HG03575 (cell line): ENCODE measurements at regions not wholly inside any gene's neighbourhood (a gene's known extent, or its start where the extent isn't known, plus 50 kb on each side); places are given as distances from the start of the nearest gene placed in this dataset.
"Not testable (repeated sequence)": the region's sequence is repeated elsewhere in the genome, so short reads cannot be mapped to it uniquely, and the experiment has no call there.

Experiments used
- ATAC-seq: cut with Tn5 transposase; IDR thresholded peaks from one replicate; pipeline ENCODE4 v1.9.1; 2021; ENCODE audit not compliant: unreplicated experiment, insufficient number of reproducible peaks, low FRiP score; ENCODE audit errors: extremely low read depth

GRCh38 chr9:95788521-95788991, 86.9 kb upstream of the ERCC6L2 start:
- ATAC-seq, result no peak

GRCh38 chr9:95788021-95788420, 87.5 kb upstream of the ERCC6L2 start:
- ATAC-seq, result no peak

- no peak for ATAC-seq
These were observed 90.3 kb upstream of the ERCC6L2 start for GRCh38 chr9:95785209-95785608.

DNA sequence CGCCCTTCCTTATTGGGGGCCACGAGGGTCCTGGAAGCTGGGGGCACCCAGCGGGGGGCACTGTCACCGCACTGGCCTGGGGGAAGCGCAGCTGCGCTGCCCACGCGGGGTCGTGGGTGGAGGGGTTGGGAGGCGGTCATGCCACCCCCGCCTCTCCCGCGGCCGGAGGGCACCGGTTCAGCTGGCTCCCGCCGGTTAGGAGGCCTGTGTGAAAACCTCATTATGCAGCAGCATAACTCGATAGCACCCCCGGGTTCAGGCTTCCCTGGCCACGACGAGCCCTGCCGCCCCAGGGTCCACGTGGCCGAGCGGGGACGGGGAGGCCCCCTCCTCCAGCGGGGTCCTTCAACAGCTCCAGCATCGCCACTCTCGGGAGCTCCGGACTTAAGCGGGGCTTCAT, 91.2 kb upstream of the ERCC6L2 start:
- no peak for ATAC-seq

DNA sequence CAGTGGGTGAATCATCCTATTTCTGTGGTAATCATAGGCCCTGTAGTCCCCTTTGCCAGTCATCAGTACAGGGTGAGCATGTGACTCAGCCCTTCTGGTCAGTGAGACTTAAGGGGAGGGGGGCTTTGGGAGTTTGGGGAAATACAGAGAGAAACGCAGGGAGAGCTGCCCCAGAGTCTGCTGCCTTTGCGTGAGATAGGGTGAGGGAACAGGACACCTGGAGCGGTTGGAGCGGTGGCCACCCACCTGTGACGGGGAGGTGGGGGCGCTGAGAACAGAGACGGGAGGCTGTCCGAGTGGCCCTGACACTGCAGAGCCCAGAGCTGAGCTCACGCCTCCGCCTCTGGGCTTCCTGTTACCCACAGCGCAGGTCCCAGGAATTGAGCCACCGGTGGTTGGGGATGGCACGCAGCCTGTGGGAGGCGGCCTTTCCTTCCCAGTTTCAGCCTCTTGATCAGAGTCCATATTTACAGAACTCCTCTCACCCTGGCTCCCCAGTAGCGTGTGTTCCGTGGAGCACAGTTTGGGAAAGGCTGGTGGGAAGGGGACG, 92.0 kb upstream of the ERCC6L2 start:
- no peak for ATAC-seq

- no peak for ATAC-seq
These were observed 94.7 kb upstream of the ERCC6L2 start for GRCh38 chr9:95780751-95781150.

GRCh38 chr9:95780121-95780520, 95.4 kb upstream of the ERCC6L2 start:
- ATAC-seq, result no peak

GRCh38 chr9:95779597-95779996, 95.9 kb upstream of the ERCC6L2 start:
- ATAC-seq, result not testable (repeated sequence)

DNA sequence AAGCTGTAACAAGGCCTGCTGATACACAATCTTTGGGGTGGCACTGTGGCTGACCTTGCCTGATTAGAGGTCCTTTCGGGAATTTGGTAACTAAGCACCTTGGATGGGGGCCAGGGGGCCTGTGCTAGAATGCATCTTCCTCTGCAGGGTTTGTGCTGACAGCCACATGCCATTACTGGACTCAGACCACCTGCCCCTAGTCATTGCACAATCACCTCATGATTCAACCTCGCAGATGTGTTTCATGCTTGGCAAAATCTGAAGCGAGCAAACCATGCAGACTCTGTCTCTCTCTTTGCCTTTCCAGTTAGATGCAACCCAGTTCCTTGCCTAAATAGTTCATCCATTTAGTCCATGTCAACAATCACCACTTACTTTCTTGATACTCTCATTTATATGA, 96.5 kb upstream of the ERCC6L2 start:
- ATAC-seq, result no peak

GRCh38 chr9:95777136-95777535, 98.4 kb upstream of the ERCC6L2 start:
- ATAC-seq, result no peak

DNA sequence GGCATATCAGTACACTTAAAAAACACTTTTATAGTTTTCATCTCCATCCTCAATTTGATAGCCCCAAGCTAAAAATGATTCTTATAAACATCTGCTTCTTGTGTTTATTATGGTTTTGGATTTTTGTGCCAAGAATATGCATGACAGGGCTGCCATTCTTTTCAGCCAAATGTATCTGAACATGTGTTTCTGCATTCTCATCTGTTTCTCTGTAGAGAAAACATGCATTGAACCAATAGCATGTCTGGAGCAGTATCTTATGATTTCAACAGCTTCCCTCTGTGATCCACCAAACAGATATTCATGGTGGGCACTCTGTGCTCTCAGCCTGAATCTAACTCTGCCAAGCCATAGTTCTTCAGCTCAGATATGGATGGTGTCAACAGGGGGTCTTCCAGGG, 99.3 kb upstream of the ERCC6L2 start:
- no peak for ATAC-seq

- ATAC-seq, result no peak
These were observed 100.3 kb upstream of the ERCC6L2 start for GRCh38 chr9:95775191-95775590.

GRCh38 chr9:95773053-95773418, 102.5 kb upstream of the ERCC6L2 start:
- no peak for ATAC-seq

- no peak for ATAC-seq
These were observed 103.0 kb upstream of the ERCC6L2 start for GRCh38 chr9:95772320-95773052.

- ATAC-seq, result no peak
These were observed 103.8 kb upstream of the ERCC6L2 start for GRCh38 chr9:95771556-95772246.

- ATAC-seq, result no peak
These were observed 104.8 kb upstream of the ERCC6L2 start for GRCh38 chr9:95770653-95771131.

GRCh38 chr9:95769909-95770433, 105.5 kb upstream of the ERCC6L2 start:
- no peak for ATAC-seq

DNA sequence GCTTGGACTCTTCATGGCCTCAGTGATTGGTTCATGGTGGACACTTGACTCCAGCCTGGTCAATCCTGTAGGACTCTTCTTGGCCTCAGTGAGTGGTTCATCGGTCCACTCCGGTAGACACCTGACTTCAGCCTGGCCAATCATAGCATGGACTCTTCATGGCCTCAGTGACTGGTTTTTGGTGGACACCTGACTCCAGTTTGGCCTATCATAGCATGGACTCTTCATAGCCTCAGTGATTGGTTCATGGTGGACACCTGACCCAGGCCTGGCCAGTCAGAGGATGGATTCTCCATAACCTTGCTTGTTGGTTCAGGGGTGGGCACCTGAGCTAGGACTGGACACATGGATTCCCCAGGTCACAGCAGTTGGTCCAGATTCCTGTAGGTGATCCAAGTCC, 106.0 kb upstream of the ERCC6L2 start:
- ATAC-seq, result no peak

DNA sequence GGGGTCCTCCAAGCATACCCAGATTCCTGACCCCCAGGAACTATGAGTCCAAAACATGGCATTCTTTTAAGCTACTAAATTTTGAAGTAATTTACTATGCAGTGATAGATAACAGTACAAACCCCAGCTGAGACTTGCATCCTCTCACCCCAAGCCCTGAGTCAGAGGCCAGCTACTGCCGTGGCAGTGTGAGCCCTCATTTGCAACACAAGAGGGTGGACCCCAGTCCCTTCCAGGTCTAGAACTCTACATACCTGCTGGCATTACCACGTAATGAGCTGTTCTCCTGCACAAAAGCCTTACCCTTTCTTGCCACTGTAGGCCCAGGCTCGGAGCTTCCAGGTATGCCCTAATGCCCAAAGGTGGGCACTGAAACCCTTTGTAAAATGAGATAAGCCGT, 108.6 kb upstream of the ERCC6L2 start:
- no peak for ATAC-seq
